ENCODE measurements at regions not wholly inside any gene's neighbourhood (a gene's known extent, or its start where the extent isn't known, plus 50 kb on each side); places are given as distances from the start of the nearest gene placed in this dataset.
"Not testable (repeated sequence)": the region's sequence is repeated elsewhere in the genome, so short reads cannot be mapped to it uniquely, and the experiment has no call there.

GRCh38 chr1:56254130-56254529, 325.2 kb downstream of the PLPP3 start:
- no peak overlapping the region for H3K4me3 ChIP-seq (ENCODE audit: control insufficient read depth in 1 of 2, extremely low read depth in 1 of 2, low read length in 1 of 2)
- Mint-ChIP-seq H3K9me3 (no peaks in the 10 kb centered on the region), H3K36me3 (no peaks in the 10 kb centered on the region), H3K4me1 (no peaks in the 10 kb centered on the region), H3K27ac (no peak overlapping the region), H3K27me3 (peaks cover 0 to 1% of the 10 kb centered on the region in 2 donors), H3K4me3 (no peak overlapping the region)
- H3K27me3 ChIP-seq (replicated peaks in 1 of 2; ENCODE audit: control insufficient read depth in 2 of 2, extremely low read depth in 1 of 2, insufficient read depth in 2 of 2, low read length in 1 of 2): no peaks in the 10 kb centered on the region
- no peak for ATAC-seq (replicated peaks in 1 of 4)
- no peak for DNase-seq
- CTCF ChIA-PET: no interaction called here
- H3K27ac ChIP-seq (ENCODE audit: low read length): no peak overlapping the region
- POLR2A ChIA-PET: no interaction called here
- H3K36me3 ChIP-seq (ENCODE audit: control insufficient read depth in 2 of 2, extremely low read depth in 1 of 2, insufficient read depth in 1 of 2, low read length in 1 of 2): no peaks in the 10 kb centered on the region
- no peaks in the 10 kb centered on the region for H3K9me3 ChIP-seq
- H3K4me1 ChIP-seq (ENCODE audit: control insufficient read depth in 1 of 2, extremely low read depth in 1 of 2, insufficient read depth in 2 of 2, low read length in 2 of 2): no peaks in the 10 kb centered on the region
- WGBS (ENCODE audit: insufficient coverage): no CpG with 5 or more reads among the region's 2 CpGs

GRCh38 chr1:56250809-56251208, 328.6 kb downstream of the PLPP3 start:
- CTCF ChIA-PET: no interaction called here
- no peak overlapping the region for H3K4me3 ChIP-seq (ENCODE audit: control insufficient read depth in 1 of 2, extremely low read depth in 1 of 2, low read length in 1 of 2)
- H3K27ac ChIP-seq (ENCODE audit: low read length): no peak overlapping the region
- no peaks in the 10 kb centered on the region for H3K36me3 Mint-ChIP-seq
- ATAC-seq (replicated peaks in 1 of 4): no peak
- H3K27me3 ChIP-seq (replicated peaks in 1 of 2; ENCODE audit: control insufficient read depth in 2 of 2, extremely low read depth in 1 of 2, insufficient read depth in 2 of 2, low read length in 1 of 2): no peaks in the 10 kb centered on the region
- DNase-seq: no peak
- H3K4me1 ChIP-seq (ENCODE audit: control insufficient read depth in 1 of 2, extremely low read depth in 1 of 2, insufficient read depth in 2 of 2, low read length in 2 of 2): no peaks in the 10 kb centered on the region
- H3K9me3 ChIP-seq: no peaks in the 10 kb centered on the region
- WGBS (ENCODE audit: insufficient coverage): 83% methylated on average over 1 of the region's 1 CpG
- no peaks in the 10 kb centered on the region for H3K4me1 Mint-ChIP-seq
- no peaks in the 10 kb centered on the region for H3K36me3 ChIP-seq (ENCODE audit: control insufficient read depth in 2 of 2, extremely low read depth in 1 of 2, insufficient read depth in 1 of 2, low read length in 1 of 2)
- peaks cover 0 to 1% of the 10 kb centered on the region in 2 donors for H3K27me3 Mint-ChIP-seq
- H3K9me3 Mint-ChIP-seq: no peaks in the 10 kb centered on the region
- POLR2A ChIA-PET: no interaction called here
- no peak overlapping the region for H3K4me3 Mint-ChIP-seq
- no peak overlapping the region for H3K27ac Mint-ChIP-seq

GRCh38 chr1:56249234-56249633, 330.1 kb downstream of the PLPP3 start:
- no peaks in the 10 kb centered on the region for H3K36me3 ChIP-seq (ENCODE audit: control insufficient read depth in 2 of 2, extremely low read depth in 1 of 2, insufficient read depth in 1 of 2, low read length in 1 of 2)
- H3K4me3 ChIP-seq (ENCODE audit: control insufficient read depth in 1 of 2, extremely low read depth in 1 of 2, low read length in 1 of 2): no peak overlapping the region
- peaks cover 0 to 3% (median 0%) of the 10 kb centered on the region in 3 donors for H3K9me3 Mint-ChIP-seq
- ChIA-PET CTCF (interaction anchor here in 1 of 2 donors (0.6 kb wide), 1 partner anchor 1640 kb away, joined by 3 read pairs; no protein-coding TSS in a partner anchor), POLR2A (no interaction called here)
- ATAC-seq (replicated peaks in 1 of 4) (no peak), DNase-seq (no peak)
- 29% methylated on average over 1 of the region's 2 CpGs for WGBS (ENCODE audit: insufficient coverage)
- no peaks in the 10 kb centered on the region for H3K4me1 ChIP-seq (ENCODE audit: control insufficient read depth in 1 of 2, extremely low read depth in 1 of 2, insufficient read depth in 2 of 2, low read length in 2 of 2)
- H3K4me3 Mint-ChIP-seq: no peak overlapping the region
- H3K4me1 Mint-ChIP-seq: no peaks in the 10 kb centered on the region
- no peaks in the 10 kb centered on the region for H3K27me3 ChIP-seq (replicated peaks in 1 of 2; ENCODE audit: control insufficient read depth in 2 of 2, extremely low read depth in 1 of 2, insufficient read depth in 2 of 2, low read length in 1 of 2)
- H3K27me3 Mint-ChIP-seq: no peaks in the 10 kb centered on the region
- H3K9me3 ChIP-seq: no peaks in the 10 kb centered on the region
- H3K27ac Mint-ChIP-seq: no peak overlapping the region
- H3K36me3 Mint-ChIP-seq: no peaks in the 10 kb centered on the region
- no peak overlapping the region for H3K27ac ChIP-seq (ENCODE audit: low read length)

- Mint-ChIP-seq H3K27me3 (no peaks in the 10 kb centered on the region), H3K36me3 (no peaks in the 10 kb centered on the region), H3K4me1 (no peaks in the 10 kb centered on the region), H3K9me3 (peaks cover 0 to 3% (median 0%) of the 10 kb centered on the region in 3 donors), H3K4me3 (no peak overlapping the region), H3K27ac (no peak overlapping the region)
- DNase-seq: no peak
- no peaks in the 10 kb centered on the region for H3K9me3 ChIP-seq
- WGBS (ENCODE audit: insufficient coverage): no CpG with 5 or more reads among the region's 1 CpG
- CTCF ChIA-PET: no interaction called here
- no peaks in the 10 kb centered on the region for H3K36me3 ChIP-seq (ENCODE audit: control insufficient read depth in 2 of 2, extremely low read depth in 1 of 2, insufficient read depth in 1 of 2, low read length in 1 of 2)
- H3K4me3 ChIP-seq (ENCODE audit: control insufficient read depth in 1 of 2, extremely low read depth in 1 of 2, low read length in 1 of 2): no peak overlapping the region
- H3K27me3 ChIP-seq (replicated peaks in 1 of 2; ENCODE audit: control insufficient read depth in 2 of 2, extremely low read depth in 1 of 2, insufficient read depth in 2 of 2, low read length in 1 of 2): no peaks in the 10 kb centered on the region
- POLR2A ChIA-PET: no interaction called here
- H3K27ac ChIP-seq (ENCODE audit: low read length): no peak overlapping the region
- no peak for ATAC-seq (replicated peaks in 1 of 4)
- H3K4me1 ChIP-seq (ENCODE audit: control insufficient read depth in 1 of 2, extremely low read depth in 1 of 2, insufficient read depth in 2 of 2, low read length in 2 of 2): no peaks in the 10 kb centered on the region
Measured at GRCh38 chr1:56248138-56248537, 331.2 kb downstream of the PLPP3 start.

- H3K4me3 Mint-ChIP-seq; H3K27me3 ChIP-seq (replicated peaks in 1 of 2; ENCODE audit: control insufficient read depth in 2 of 2, extremely low read depth in 1 of 2, insufficient read depth in 2 of 2, low read length in 1 of 2); DNase-seq; H3K36me3 ChIP-seq (ENCODE audit: control insufficient read depth in 2 of 2, extremely low read depth in 1 of 2, insufficient read depth in 1 of 2, low read length in 1 of 2); H3K4me3 ChIP-seq (ENCODE audit: control insufficient read depth in 1 of 2, extremely low read depth in 1 of 2, low read length in 1 of 2); H3K9me3 ChIP-seq; H3K4me1 ChIP-seq (ENCODE audit: control insufficient read depth in 1 of 2, extremely low read depth in 1 of 2, insufficient read depth in 2 of 2, low read length in 2 of 2); CTCF ChIA-PET; H3K9me3 Mint-ChIP-seq; H3K36me3 Mint-ChIP-seq; H3K27me3 Mint-ChIP-seq; H3K27ac Mint-ChIP-seq; ATAC-seq (replicated peaks in 1 of 4); H3K4me1 Mint-ChIP-seq; H3K27ac ChIP-seq (ENCODE audit: low read length): not testable (repeated sequence)
- WGBS (ENCODE audit: insufficient coverage): no CpG with 5 or more reads among the region's 2 CpGs
- POLR2A ChIA-PET: interaction anchor here in 1 of 2 donors (0.6 kb wide), 1 partner anchor 1823 kb away, joined by 4 read pairs; no protein-coding TSS in a partner anchor
Measured at GRCh38 chr1:56246726-56247125, 332.6 kb downstream of the PLPP3 start.

- ChIA-PET POLR2A (no interaction called here), CTCF (no interaction called here)
- Mint-ChIP-seq H3K36me3 (no peaks in the 10 kb centered on the region), H3K9me3 (peaks cover 3 to 12% (median 8%) of the 10 kb centered on the region in 3 donors), H3K27me3 (no peaks in the 10 kb centered on the region), H3K27ac (no peak overlapping the region), H3K4me1 (no peaks in the 10 kb centered on the region), H3K4me3 (no peak overlapping the region)
- no peak for DNase-seq
- Histone ChIP-seq H3K9me3 (no peaks in the 10 kb centered on the region), H3K36me3 (ENCODE audit: control insufficient read depth in 2 of 2, extremely low read depth in 1 of 2, insufficient read depth in 1 of 2, low read length in 1 of 2) (no peaks in the 10 kb centered on the region), H3K27me3 (replicated peaks in 1 of 2; ENCODE audit: control insufficient read depth in 2 of 2, extremely low read depth in 1 of 2, insufficient read depth in 2 of 2, low read length in 1 of 2) (no peaks in the 10 kb centered on the region), H3K27ac (ENCODE audit: low read length) (no peak overlapping the region), H3K4me1 (ENCODE audit: control insufficient read depth in 1 of 2, extremely low read depth in 1 of 2, insufficient read depth in 2 of 2, low read length in 2 of 2) (no peaks in the 10 kb centered on the region), H3K4me3 (ENCODE audit: control insufficient read depth in 1 of 2, extremely low read depth in 1 of 2, low read length in 1 of 2) (no peak overlapping the region)
- no peak for ATAC-seq (replicated peaks in 1 of 4)
- WGBS (ENCODE audit: insufficient coverage): no CpG with 5 or more reads among the region's 1 CpG
Measured at GRCh38 chr1:56240400-56240799, 339.0 kb downstream of the PLPP3 start.

- Histone ChIP-seq H3K36me3 (ENCODE audit: control insufficient read depth in 2 of 2, extremely low read depth in 1 of 2, insufficient read depth in 1 of 2, low read length in 1 of 2) (no peaks in the 10 kb centered on the region), H3K4me1 (ENCODE audit: control insufficient read depth in 1 of 2, extremely low read depth in 1 of 2, insufficient read depth in 2 of 2, low read length in 2 of 2) (no peaks in the 10 kb centered on the region), H3K9me3 (no peaks in the 10 kb centered on the region), H3K4me3 (ENCODE audit: control insufficient read depth in 1 of 2, extremely low read depth in 1 of 2, low read length in 1 of 2) (no peak overlapping the region), H3K27ac (ENCODE audit: low read length) (no peak overlapping the region), H3K27me3 (replicated peaks in 1 of 2; ENCODE audit: control insufficient read depth in 2 of 2, extremely low read depth in 1 of 2, insufficient read depth in 2 of 2, low read length in 1 of 2) (no peaks in the 10 kb centered on the region)
- POLR2A ChIA-PET: no interaction called here
- Mint-ChIP-seq H3K9me3 (peaks cover 0 to 11% (median 6%) of the 10 kb centered on the region in 3 donors), H3K4me1 (no peaks in the 10 kb centered on the region), H3K36me3 (no peaks in the 10 kb centered on the region), H3K27ac (no peak overlapping the region), H3K4me3 (no peak overlapping the region), H3K27me3 (no peaks in the 10 kb centered on the region)
- CTCF ChIA-PET: no interaction called here
- ATAC-seq (replicated peaks in 1 of 4): no peak
- WGBS (ENCODE audit: insufficient coverage): 100% methylated on average over 4 of the region's 4 CpGs
- no peak for DNase-seq
Measured at GRCh38 chr1:56237491-56238064, 341.8 kb downstream of the PLPP3 start.
